Sigmoid colon (tissue), 3 donors: ENCODE measurements at regions not wholly inside any gene's neighbourhood (a gene's known extent, or its start where the extent isn't known, plus 50 kb on each side); places are given as distances from the start of the nearest gene placed in this dataset.

Source experiments
- POLR2A ChIP-seq, 2 donors: fragments of 450-650 bp; IDR thresholded peaks; one replicate each; pipeline ENCODE4 v1.6.1; 2016; ENCODE audit warnings: antibody characterized with exemption in 2 of 2, mild to moderate bottlenecking in 2 of 2, moderate library complexity in 2 of 2
- TF ChIP-seq, protein P1 (sequence below), 4 experiments: fragments of 450-650 bp in 3 of 4; fragments of 200-600 bp in 1 of 4; IDR thresholded peaks; one replicate each; pipeline ENCODE4 v1.5.1; 2016 to 2019; ENCODE audit warnings: antibody characterized with exemption in 4 of 4, mild to moderate bottlenecking in 3 of 4, moderate library complexity in 2 of 4

DNA sequence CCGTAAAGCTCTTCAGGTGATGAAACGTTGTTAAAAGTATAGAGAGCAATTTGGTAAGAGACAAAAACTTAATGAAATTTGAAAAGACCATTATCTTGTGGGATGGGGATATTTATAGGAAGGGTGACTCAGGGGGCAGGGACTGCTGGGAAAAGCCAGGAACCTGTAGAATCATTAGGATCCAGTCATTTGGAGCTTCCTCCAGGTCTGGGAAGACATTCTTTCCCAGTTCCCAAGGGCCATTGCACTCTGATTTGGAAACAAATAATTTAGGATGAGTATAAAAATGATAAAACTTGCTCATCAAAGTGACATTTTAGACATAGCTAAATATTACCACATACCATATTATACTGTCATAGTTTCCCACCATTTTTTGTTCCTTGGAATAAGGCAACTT is 143.9 kb downstream of the PFKFB3 start:
- TF ChIP-seq, protein P1, sequence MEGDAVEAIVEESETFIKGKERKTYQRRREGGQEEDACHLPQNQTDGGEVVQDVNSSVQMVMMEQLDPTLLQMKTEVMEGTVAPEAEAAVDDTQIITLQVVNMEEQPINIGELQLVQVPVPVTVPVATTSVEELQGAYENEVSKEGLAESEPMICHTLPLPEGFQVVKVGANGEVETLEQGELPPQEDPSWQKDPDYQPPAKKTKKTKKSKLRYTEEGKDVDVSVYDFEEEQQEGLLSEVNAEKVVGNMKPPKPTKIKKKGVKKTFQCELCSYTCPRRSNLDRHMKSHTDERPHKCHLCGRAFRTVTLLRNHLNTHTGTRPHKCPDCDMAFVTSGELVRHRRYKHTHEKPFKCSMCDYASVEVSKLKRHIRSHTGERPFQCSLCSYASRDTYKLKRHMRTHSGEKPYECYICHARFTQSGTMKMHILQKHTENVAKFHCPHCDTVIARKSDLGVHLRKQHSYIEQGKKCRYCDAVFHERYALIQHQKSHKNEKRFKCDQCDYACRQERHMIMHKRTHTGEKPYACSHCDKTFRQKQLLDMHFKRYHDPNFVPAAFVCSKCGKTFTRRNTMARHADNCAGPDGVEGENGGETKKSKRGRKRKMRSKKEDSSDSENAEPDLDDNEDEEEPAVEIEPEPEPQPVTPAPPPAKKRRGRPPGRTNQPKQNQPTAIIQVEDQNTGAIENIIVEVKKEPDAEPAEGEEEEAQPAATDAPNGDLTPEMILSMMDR (IDR thresholded peaks at IDR 0.05): no peak
- TF ChIP-seq POLR2A (IDR thresholded peaks at IDR 0.05): no peak
